ENCODE measurements at regions not wholly inside any gene's neighbourhood (a gene's known extent, or its start where the extent isn't known, plus 50 kb on each side); places are given as distances from the start of the nearest gene placed in this dataset.

- Histone ChIP-seq H3K36me3 (replicated peaks; ENCODE audit: control insufficient read depth, insufficient read depth, low read length) (no peaks in the 10 kb centered on the region), H3K27me3 (ENCODE audit: control insufficient read depth, insufficient read depth, low read length) (no peaks in the 10 kb centered on the region), H3K4me3 (ENCODE audit: insufficient read depth, low read depth, low read length) (no peak overlapping the region)
- DNase-seq = no peak
These were observed 431.9 kb upstream of the RGS17 start for GRCh38 chr6:153563001-153563400.

DNA sequence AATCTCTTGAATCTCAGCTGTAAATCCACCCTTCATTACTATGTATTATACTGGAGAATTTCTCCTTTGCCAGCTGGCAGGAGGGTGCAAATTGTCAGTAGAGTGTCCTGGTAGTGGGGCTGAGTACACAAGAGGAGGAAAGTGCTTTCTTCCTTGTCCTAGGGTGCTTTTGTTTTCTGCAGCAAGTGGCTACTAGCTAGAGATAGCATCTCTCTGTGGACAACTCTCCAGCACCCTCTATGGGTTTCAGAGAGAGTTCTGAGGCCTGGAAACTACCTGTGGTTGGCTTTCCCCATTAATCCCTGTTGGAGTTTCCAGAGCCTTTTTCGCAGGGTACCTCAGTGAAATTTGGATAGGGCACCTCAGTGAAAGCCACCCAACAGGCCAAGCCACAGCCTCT is 422.5 kb upstream of the RGS17 start:
- Histone ChIP-seq H3K36me3 (replicated peaks; ENCODE audit: control insufficient read depth, insufficient read depth, low read length) (no peaks in the 10 kb centered on the region), H3K4me3 (ENCODE audit: insufficient read depth, low read depth, low read length) (no peak overlapping the region), H3K27me3 (ENCODE audit: control insufficient read depth, insufficient read depth, low read length) (no peaks in the 10 kb centered on the region)
- peak; percentile 7 for DNase-seq

GRCh38 chr6:153539602-153540001 is 408.5 kb upstream of the RGS17 start:
- no peak for DNase-seq
- no peaks in the 10 kb centered on the region for H3K36me3 ChIP-seq (replicated peaks; ENCODE audit: control insufficient read depth, insufficient read depth, low read length)
- no peaks in the 10 kb centered on the region for H3K27me3 ChIP-seq (ENCODE audit: control insufficient read depth, insufficient read depth, low read length)
- no peak overlapping the region for H3K4me3 ChIP-seq (ENCODE audit: insufficient read depth, low read depth, low read length)

GRCh38 chr6:153538491-153538890 is 407.4 kb upstream of the RGS17 start:
- Histone ChIP-seq H3K36me3 (replicated peaks; ENCODE audit: control insufficient read depth, insufficient read depth, low read length) (no peaks in the 10 kb centered on the region), H3K4me3 (ENCODE audit: insufficient read depth, low read depth, low read length) (no peak overlapping the region), H3K27me3 (ENCODE audit: control insufficient read depth, insufficient read depth, low read length) (no peaks in the 10 kb centered on the region)
- no peak for DNase-seq

DNA sequence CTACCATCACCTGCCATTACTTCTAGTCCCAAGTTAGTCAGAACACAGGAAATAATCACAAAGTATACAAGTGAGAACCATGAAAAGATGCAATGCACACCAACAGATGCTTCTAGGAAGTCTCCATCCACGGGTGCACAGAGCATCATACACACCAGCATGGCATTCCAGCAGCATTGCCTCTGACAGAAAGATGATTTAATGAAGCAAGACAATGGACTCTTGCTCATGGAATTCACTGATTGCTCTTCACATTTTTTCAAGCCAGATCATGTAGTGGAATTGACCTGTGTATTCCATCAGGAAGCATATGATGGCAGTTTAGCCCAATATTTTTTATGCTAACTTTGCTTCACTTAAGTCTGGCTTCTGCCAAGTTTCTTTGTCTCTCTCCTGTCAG is 406.3 kb upstream of the RGS17 start:
- Histone ChIP-seq H3K27me3 (ENCODE audit: control insufficient read depth, insufficient read depth, low read length) (no peaks in the 10 kb centered on the region), H3K4me3 (ENCODE audit: insufficient read depth, low read depth, low read length) (no peak overlapping the region)
- DNase-seq = no peak

DNA sequence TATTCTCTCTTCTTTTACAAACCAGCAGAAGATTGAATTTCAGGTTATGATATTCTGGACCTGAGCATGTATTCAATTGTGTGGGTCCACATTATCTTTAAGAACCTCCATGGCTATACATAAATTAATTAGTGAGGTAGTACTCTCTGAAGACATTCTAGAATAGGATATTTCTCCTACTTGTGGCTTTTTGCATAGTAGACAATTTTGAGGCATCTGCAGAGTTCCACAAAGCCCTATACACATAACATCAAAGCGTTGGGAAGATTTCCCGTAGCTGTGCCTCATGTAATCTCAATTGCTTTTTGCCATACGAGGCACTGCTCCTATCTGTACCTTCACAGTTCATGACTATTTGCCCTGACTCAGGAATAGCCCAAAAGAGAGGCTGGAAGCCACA is 395.4 kb upstream of the RGS17 start:
- H3K27me3 ChIP-seq (ENCODE audit: control insufficient read depth, insufficient read depth, low read length) = no peaks in the 10 kb centered on the region
- DNase-seq = no peak
- no peaks in the 10 kb centered on the region for H3K36me3 ChIP-seq (replicated peaks; ENCODE audit: control insufficient read depth, insufficient read depth, low read length)
- H3K4me3 ChIP-seq (ENCODE audit: insufficient read depth, low read depth, low read length) = no peak overlapping the region

More for the DNA sequence above, 406.3 kb upstream of the RGS17 start:
- no peaks in the 10 kb centered on the region for H3K36me3 ChIP-seq (replicated peaks; ENCODE audit: control insufficient read depth, insufficient read depth, low read length)

GRCh38 chr6:153525998-153526397 is 394.9 kb upstream of the RGS17 start:
- Histone ChIP-seq H3K27me3 (ENCODE audit: control insufficient read depth, insufficient read depth, low read length) (no peaks in the 10 kb centered on the region), H3K4me3 (ENCODE audit: insufficient read depth, low read depth, low read length) (no peak overlapping the region), H3K36me3 (replicated peaks; ENCODE audit: control insufficient read depth, insufficient read depth, low read length) (no peaks in the 10 kb centered on the region)
- DNase-seq = no peak

GRCh38 chr6:153523390-153523789 is 392.3 kb upstream of the RGS17 start:
- no peak for DNase-seq
- Histone ChIP-seq H3K36me3 (replicated peaks; ENCODE audit: control insufficient read depth, insufficient read depth, low read length) (no peaks in the 10 kb centered on the region), H3K4me3 (ENCODE audit: insufficient read depth, low read depth, low read length) (no peak overlapping the region), H3K27me3 (ENCODE audit: control insufficient read depth, insufficient read depth, low read length) (no peaks in the 10 kb centered on the region)

GRCh38 chr6:153511896-153512496 is 380.9 kb upstream of the RGS17 start:
- H3K36me3 ChIP-seq (replicated peaks; ENCODE audit: control insufficient read depth, insufficient read depth, low read length) = no peaks in the 10 kb centered on the region
- no peak overlapping the region for H3K4me3 ChIP-seq (ENCODE audit: insufficient read depth, low read depth, low read length)
- H3K27me3 ChIP-seq (ENCODE audit: control insufficient read depth, insufficient read depth, low read length) = no peaks in the 10 kb centered on the region
- DNase-seq = peak; percentile 6

- Histone ChIP-seq H3K36me3 (replicated peaks; ENCODE audit: control insufficient read depth, insufficient read depth, low read length) (no peaks in the 10 kb centered on the region), H3K27me3 (ENCODE audit: control insufficient read depth, insufficient read depth, low read length) (no peaks in the 10 kb centered on the region), H3K4me3 (ENCODE audit: insufficient read depth, low read depth, low read length) (no peak overlapping the region)
- DNase-seq = peak; percentile 3
These were observed 372.7 kb upstream of the RGS17 start for GRCh38 chr6:153503810-153504209.

GRCh38 chr6:153493501-153493900 is 362.4 kb upstream of the RGS17 start:
- no peaks in the 10 kb centered on the region for H3K36me3 ChIP-seq (replicated peaks; ENCODE audit: control insufficient read depth, insufficient read depth, low read length)
- H3K27me3 ChIP-seq (ENCODE audit: control insufficient read depth, insufficient read depth, low read length) = no peaks in the 10 kb centered on the region
- no peak for DNase-seq
- H3K4me3 ChIP-seq (ENCODE audit: insufficient read depth, low read depth, low read length) = no peak overlapping the region

GRCh38 chr6:153489479-153489878 is 358.4 kb upstream of the RGS17 start:
- H3K27me3 ChIP-seq (ENCODE audit: control insufficient read depth, insufficient read depth, low read length) = no peaks in the 10 kb centered on the region
- DNase-seq = no peak
- no peak overlapping the region for H3K4me3 ChIP-seq (ENCODE audit: insufficient read depth, low read depth, low read length)
- H3K36me3 ChIP-seq (replicated peaks; ENCODE audit: control insufficient read depth, insufficient read depth, low read length) = no peaks in the 10 kb centered on the region

DNA sequence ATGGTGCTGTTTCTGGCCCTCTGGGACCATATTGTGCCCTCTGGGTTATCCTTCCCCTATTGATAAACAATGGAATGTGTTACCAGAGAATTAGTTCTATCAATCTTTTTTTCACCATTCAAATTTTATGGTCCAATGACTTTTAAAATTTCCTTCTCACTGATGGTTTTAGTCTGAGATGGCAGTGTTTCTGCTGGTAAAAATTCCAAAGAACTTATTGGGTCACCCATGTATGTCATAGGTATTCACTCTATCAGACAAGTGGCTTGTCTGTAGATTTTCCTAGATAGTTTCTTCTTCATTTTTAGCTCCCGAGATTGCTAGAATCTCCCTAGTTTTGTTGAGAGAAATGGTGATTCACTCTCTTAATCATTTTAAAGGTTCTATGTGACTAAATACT is 357.2 kb upstream of the RGS17 start:
- Histone ChIP-seq H3K4me3 (ENCODE audit: insufficient read depth, low read depth, low read length) (no peak overlapping the region), H3K36me3 (replicated peaks; ENCODE audit: control insufficient read depth, insufficient read depth, low read length) (no peaks in the 10 kb centered on the region), H3K27me3 (ENCODE audit: control insufficient read depth, insufficient read depth, low read length) (no peaks in the 10 kb centered on the region)
- no peak for DNase-seq

DNA sequence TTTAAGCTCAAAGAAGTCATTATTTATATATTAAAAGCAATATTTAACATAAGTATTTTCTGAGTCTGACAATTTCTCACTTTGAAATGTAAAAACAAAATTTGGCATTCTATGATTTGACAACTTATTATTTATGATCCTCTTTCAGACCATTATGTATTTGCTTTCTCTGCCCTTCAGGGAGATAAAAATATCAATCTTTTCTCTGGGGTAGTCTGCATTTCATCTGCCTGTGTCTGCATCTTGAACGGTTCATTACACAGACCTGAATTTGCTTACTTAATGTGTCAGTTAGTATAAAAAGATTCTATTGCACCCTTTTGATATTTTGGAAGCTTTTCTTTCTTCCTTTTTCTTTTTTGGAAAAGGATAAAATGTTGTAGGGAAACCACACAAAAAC is 354.0 kb upstream of the RGS17 start:
- Histone ChIP-seq H3K27me3 (ENCODE audit: control insufficient read depth, insufficient read depth, low read length) (no peaks in the 10 kb centered on the region), H3K4me3 (ENCODE audit: insufficient read depth, low read depth, low read length) (no peak overlapping the region), H3K36me3 (replicated peaks; ENCODE audit: control insufficient read depth, insufficient read depth, low read length) (no peaks in the 10 kb centered on the region)
- DNase-seq = no peak

DNA sequence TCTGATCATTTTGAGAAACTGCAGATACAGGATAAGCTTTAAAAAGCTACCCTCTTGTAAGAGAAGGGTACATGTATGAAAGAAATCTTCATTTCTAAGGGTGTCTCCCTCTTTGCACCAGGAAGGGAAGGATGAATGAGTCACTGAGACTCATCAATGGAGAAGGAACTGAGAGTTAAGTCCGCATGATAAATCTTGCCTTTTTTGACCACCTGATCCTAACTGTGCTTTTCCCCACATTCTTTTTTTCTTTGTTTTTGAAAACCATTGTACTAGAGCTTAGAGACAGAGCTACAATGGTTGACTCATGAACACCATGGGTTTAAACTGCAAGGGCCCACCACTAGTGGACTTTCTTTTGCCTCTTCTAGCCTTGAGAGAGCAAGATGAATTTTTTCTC is 353.0 kb upstream of the RGS17 start:
- Histone ChIP-seq H3K4me3 (ENCODE audit: insufficient read depth, low read depth, low read length) (no peak overlapping the region), H3K27me3 (ENCODE audit: control insufficient read depth, insufficient read depth, low read length) (no peaks in the 10 kb centered on the region), H3K36me3 (replicated peaks; ENCODE audit: control insufficient read depth, insufficient read depth, low read length) (no peaks in the 10 kb centered on the region)
- DNase-seq = no peak

DNA sequence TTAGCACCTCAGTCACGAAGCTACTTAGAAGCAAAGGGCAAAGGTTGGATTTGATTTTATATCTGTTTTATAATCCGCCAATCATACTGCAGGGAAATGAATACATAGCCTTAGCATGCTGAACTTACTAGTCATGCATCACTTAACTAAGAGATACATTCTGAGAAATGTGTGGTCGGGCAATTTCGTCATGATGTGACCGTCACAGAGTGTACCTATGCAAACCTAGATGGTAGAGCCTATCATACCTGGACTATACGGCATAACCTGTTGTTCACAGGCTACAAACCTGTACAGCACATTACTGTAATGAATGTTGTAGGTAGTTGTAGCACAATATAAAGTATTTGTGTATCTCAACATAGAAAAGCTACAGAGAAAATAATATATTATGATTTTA is 345.2 kb upstream of the RGS17 start:
- no peaks in the 10 kb centered on the region for H3K27me3 ChIP-seq (ENCODE audit: control insufficient read depth, insufficient read depth, low read length)
- DNase-seq = no peak
- no peaks in the 10 kb centered on the region for H3K36me3 ChIP-seq (replicated peaks; ENCODE audit: control insufficient read depth, insufficient read depth, low read length)
- no peak overlapping the region for H3K4me3 ChIP-seq (ENCODE audit: insufficient read depth, low read depth, low read length)
